GM18861 (cell line): ENCODE measurements at regions not wholly inside any gene's neighbourhood (a gene's known extent, or its start where the extent isn't known, plus 50 kb on each side); places are given as distances from the start of the nearest gene placed in this dataset.
A peak's percentile ranks its signal among the peaks of the same experiment; 100 is the strongest.

Experiments used
- ATAC-seq: cut with Tn5 transposase; IDR thresholded peaks from one replicate; pipeline ENCODE4 v1.9.1; 2021; ENCODE audit not compliant: unreplicated experiment

DNA sequence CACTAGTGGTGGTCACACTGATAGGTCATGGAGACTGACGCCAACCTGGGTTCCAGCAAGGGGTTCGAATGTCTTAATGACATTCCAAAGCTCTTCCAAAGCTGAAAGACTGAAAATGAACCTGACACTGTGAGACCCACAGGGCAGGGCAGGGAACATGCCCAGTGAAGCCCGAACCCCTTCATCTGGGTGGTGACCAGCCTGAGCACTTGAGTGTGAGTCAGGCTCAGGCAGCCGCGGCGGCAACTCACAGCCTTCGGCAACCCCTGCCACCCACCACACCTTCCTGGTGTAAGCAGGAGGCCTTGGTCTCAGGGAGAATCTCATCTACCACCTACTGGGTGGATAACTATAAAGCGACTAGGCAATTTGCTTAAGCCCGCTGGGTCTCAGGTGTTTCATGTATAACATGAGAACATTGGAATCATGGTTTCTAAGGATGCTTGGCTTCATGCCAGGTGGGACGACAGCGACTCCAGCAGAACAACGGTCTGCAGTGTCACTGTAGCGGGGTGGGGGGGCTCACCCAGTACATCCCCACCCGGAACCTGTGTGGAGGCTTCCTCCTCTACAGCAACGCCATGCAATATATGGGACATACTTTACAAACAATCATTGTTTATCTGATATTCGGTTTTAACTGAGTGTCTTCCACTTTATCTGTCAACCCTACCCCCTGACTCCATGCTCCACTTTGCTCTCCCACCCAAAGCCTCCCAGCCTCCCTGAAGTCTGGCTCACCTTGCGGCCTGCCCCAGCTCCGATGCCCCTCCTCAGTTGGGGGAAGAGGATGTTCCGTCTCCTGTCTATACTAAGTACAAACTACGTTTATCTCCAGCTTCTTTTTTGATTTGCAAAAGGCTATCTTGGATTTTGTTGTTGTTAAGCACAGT lies 125.0 kb upstream of the MEF2A start:
- ATAC-seq: no peak

DNA sequence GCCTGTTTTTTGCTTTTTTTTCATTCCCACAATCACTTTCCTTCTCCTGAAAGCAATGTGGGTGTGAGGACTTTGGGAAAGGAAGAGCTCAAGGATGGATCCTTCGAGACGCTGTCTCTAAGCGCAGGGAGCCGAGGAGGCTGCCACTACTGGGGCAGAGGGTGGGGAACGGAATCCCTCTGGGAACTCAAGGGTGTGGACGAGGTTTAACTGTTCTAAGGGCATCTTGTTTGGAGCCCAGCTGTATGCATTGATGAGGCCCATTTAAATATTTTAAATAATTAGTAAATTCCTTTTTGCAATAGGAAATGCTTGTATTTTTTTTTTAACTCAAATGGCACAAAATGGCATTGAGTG lies 124.4 kb upstream of the MEF2A start:
- ATAC-seq: no peak

DNA sequence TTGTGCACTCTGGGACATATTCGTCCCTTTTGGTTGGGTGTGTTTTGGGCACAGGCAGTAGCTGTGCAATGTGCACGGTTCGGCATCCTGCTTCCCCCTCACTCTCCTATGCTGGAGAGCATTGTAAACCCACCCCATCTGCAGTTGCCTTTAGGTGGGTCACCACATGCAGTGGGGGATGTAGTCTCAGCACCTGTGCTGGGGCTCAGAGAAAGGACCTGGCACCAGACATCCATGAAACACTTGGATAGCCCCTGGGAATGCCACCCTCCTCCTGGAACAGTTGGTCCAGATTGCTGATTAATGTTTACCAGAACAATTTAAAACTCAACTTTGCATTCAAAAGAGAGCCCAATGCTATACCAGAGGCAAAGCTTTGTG lies 123.9 kb upstream of the MEF2A start:
- ATAC-seq: no peak

DNA sequence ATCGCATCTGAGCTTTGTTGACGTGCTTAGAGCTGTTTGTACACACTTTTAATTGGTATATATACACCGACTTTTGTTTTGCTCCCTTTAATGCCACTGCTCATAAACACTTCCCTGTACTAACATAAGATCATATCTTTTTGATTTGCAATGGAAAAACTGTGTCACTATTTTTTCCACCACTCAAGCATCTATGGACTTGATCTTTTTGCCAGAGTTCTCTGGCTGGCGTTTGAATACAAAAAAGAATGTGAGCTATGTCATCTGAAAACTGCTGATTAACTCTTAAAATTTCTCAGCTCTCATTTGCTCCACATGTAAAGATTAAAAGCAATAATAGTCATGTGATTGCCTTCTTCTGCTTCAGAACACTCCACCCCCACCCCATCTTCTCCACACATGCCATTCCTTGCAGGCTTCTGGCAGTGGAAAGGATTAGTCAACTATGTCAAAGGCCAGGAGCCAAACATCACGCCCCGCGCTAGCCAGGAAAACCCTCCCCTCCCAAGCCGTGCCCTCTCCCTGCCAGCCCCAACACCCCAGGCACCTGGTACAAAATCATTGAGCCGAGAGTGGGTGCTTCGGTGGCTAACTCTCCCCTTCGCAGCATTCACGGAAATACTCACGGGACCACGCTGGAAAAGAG lies 123.4 kb upstream of the MEF2A start:
- ATAC-seq: no peak

DNA sequence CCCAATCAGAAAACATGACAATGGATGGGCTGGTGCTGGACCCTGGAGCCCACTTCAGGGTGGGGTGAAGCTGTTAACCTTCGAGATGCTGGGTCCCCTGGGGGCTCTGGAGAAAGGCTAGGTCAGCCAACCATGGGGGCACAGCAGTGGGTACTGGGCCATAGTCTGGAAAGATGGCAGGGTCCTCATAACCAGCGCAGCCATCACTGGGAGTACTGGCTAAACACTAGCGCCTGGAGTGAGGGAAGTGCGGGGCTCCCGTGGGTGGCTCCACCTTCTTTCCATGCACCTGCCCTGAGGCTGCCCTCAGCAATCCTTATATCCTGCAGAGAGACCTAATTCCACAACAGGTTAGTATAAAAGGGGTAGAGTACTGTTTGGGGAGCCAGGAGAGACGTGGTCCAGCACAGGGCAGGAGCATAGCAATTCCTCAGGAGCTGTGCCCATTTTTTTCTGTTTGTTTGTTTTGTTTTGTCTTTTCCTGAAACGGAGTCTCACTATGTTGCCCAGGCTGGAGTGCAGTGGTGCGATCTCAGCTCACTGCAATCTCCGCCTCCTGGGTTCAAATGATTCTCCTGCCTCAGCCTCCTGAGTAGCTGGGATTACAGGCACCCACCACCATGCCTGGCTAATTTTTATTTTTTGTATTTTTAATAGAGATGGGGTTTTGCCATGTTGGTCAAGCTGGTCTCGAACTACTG lies 122.6 kb upstream of the MEF2A start:
- no peak for ATAC-seq

DNA sequence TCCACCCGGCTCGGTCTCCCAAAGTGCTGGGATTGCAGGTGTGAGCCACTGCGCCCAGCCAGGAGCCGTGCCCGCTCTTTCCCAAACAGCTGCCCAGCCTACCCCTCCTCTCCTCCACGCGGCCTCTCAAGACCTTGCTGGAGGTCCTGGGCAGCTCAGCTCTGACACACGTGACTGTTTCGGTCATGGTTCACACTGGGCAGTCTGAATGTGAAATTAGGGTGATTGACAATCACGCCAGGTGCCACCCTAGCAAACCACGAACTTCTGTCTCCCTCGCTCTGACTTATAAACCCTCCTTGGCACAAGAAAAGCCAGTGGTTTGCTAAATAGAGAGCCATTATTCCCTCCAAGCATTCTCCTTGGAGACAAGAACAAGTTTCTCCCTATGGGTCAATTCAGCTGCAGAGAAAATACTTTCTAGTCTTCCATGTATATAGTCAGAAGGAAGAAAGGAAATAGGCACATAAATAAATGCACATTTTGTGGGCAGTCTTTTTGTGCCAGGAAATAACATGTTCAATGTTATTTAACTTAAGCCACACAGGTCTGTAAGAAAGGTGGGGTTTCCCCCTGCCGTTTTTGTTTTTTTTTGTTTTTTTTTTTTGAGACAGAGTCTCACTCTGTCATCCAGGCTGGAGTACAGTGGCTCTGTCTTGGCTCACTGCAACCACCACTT lies 121.9 kb upstream of the MEF2A start:
- no peak for ATAC-seq

DNA sequence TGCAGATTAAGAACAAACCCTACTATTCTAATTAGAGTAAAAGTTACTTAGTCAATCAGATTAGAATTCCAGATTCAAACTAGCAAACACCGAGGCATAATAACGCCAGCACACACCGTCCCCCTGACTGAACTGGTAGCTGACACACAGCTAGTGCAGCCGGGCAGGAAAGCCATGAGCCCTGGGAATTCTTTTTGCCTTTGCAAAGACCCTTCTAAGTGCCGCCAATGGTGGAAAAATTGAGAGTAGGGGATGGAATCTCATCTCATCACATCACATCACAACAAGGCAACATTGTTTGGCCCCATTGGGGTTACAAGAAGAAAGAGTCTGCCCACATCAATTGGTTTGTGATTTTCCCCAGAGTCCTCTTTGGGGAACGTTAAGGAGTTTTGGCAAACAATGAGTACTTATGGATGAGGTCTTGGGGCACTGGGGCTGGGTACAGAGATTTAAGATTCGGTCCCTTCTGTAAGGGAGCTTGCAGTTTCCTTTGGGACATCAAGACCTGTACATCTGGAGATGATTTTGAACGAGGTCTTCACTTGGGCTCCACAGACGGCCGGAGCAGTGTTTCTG lies 120.4 kb upstream of the MEF2A start:
- ATAC-seq: no peak

DNA sequence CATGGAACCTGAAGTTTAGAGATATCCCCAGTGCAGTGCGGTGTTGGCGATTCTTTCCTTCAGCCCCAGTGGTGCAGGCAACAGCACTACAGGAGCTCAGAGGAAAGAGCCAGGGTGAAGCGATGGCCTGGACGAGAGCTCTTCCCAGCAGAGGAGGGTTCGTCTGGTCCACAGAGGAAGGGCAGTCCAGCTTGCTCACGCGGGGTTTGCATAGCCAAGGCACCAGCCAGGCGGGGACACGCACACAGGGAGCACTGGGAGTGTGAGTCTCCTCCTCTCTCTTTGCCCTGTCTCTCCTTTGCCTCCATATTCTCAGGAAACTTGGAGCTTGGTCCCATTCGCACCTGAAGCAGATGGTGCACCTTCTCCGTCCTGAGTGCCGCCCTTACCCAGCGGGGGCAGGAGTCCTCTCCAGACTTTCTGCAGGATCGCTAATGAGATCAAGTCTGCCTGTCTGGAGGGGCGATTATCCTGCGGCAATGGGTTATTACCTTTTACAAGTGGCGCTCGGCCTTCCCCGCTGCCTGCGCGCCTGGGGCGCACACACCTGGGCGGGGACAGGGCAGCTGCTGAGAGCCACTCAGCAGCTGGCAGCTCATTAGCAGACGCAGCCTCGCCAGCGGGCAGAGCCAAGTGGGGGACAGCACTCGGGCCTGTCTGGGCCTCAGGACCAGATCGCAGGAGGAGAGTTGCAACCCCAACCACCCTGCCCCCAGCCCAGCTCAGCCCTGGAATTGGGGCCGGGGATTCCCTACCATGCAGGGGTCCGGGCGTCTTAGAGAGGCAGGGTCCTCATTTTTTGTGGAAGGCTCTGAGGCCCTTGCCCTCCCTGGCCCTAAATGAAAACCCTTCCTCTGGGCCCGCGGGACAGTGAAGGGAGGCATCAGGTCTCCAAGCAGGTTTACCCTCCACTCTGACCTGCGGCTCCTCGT lies 119.0 kb upstream of the MEF2A start:
- ATAC-seq: no peak

DNA sequence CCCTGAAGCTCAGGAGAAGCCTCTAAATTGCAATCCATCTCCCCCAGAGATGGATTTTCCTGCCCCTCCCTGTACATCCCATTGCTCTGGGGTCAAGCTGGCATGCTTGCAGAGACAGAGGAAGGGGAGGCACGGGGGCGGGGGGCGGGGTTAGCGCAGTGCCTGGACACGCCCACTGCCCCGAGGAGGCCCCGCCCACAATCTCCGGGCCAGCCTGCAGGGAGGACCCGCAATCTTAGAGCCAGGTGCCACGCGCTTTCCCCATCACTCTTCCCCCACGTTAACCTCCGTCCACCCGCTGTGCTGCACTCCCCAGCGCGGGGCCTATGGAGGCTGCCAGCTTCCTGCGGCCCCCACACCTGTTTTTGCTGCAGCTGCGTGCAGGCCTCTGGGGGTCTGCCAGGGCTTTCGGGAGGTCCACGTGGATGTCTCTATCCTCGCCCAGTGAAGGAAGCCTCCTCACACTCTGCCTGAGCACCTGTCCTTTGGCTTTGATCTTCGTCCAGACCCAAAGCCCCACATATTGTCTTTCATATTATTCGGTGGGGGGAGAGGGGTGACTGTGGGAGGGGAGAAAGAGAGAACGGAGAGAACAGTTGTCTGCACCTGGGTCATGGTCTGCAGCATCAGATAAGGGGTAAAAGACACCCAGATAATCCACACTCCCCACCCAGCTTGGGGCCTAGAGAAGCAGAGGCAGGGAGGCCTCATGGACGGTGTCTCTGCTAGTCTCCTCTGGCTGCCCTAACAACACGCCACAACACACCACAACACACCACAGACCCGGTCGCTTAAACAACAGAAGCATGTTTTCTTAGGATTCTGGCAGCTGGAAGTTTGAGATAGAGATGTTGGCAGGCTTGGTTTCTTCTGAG lies 118.0 kb upstream of the MEF2A start:
- no peak for ATAC-seq

DNA sequence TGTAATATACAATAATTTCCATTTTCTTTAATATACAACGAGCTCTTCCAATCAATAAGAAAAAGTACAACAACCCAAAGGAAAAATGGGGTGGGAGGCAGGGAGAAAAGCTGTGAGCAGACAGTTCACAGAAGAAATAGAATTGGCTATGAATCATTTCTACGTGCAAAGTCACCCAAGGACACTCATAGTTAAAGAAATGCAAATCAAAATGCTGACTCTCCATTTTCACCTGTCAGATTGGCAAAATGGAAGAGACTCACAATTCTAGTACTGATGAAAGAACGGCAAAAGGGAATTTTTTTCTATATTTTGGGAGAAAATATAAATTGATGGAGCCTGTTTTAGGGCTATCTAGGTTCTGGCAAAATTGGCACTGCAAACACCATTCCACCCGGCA lies 116.3 kb upstream of the MEF2A start:
- no peak for ATAC-seq

DNA sequence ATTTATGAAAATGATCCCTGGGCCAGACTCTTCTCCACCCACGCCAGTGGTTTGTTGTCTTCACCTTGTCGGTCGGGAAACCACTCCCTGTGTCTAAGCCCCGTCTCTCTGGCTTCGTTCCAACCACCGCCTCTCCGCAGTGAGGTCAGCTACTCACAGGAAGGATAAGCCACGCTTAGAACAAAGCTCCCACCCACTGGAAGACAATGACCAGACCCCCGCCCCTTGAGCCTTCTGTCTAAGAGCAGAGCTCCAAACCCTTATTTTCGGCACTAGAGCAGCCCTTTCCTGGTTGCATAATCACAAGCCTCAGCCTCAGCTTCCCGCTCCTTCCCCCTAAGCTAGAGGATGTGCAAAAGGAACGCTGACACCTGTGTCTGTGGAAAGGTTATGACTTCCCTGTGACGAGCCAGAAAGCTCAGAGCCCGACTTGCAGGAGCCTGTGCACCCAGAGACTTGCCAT lies 114.9 kb upstream of the MEF2A start:
- ATAC-seq: no peak

DNA sequence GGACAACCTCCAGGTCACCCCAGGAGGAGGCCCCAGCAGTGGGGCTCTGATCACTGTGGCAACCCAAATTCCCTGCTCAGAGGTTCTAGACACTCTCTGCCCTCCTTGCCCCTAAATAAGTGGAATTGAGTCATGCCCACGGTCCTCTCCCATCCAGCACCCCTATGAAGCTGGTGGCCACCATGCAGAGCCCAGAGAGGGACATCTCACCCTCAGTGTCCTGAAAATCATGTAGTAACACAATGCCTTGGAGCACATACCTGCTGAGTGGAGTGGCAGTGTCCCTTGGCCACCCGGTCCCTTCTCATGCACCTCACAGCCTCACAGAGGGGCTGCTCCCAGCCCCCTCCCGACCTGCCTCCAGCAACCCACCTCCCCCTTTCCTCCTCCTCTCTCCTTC lies 114.3 kb upstream of the MEF2A start:
- ATAC-seq: no peak

DNA sequence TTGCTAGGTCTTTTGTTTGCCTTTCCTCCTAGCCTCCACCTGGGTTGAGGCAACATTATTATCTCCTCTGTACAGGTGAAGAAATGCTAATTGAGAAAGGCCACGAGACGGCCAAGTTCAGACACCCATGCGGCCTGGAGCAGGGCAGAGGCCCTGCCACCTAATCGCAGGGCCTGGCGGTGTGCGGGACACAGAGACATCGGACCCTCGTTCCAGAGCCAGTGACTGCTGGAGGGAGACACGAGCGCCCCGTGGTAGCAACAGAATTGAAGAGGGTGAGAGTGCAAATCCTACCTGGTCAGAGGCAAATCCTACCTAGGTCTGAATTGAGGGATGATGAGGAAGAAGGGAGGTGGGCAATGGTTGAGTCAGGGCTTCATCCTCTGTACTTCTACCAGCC lies 113.8 kb upstream of the MEF2A start:
- ATAC-seq: no peak

DNA sequence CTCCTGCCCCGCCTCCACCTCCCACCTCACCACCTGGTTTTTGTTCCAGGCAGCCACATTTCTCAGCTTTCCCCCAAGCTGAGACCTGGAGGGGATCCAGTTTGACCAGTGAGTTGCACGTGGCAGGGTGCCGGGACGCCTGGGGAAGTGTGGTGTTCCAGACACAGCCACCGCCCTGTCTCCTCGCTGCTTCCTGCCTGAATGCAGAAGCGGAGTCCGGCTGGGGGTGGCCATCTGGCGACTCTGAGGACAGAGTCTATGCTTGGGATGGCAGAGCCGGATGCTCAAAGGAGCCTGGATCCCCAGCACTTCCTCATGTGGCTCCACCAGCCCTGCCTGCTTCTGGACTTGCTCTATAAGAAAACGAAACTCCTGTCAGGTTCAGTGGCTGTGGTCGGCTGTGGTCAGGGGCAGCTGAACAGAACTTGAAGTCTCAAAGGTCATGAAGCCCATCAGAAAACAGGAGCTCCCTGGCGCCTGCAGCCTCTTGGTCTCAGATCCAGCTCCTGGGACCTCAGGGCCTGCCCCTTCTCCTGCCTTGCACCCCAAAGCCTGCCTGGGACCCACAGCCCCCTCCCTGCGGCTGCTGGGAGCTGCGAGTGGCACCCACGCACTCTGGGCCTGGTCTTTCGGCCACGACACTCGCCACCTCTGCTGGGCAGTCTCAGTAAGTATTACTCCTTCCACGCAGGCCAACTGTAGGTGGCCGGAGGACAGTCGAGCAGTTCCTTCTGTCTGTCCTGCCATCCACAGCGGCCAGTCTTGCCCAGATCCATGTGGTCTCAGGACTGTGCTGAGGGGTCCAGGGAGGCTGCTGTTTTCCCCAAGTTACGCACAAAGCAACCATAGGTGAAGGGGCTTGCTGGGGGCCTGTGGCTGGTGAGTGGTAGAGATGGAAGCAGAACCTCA lies 112.8 kb upstream of the MEF2A start:
- peak; percentile 87 for ATAC-seq

DNA sequence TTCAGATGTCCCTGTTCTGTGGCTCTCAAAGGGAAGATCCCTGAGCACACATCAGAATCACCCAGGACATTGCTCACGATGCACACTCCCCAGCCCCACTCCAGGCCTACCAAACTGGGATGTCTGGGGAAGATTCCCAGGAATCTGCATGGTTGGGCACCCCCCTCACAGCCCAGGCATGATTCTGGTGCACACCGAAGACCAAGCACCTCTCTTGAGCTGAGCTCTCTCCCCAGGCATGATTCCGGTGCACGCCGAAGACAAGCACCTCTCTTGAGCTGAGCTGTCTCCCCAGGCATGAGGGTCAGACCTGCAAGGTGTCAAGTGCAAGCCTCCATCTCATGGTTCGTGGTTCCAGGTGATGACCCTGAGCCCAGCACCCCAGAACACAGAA lies 112.2 kb upstream of the MEF2A start:
- ATAC-seq: no peak

DNA sequence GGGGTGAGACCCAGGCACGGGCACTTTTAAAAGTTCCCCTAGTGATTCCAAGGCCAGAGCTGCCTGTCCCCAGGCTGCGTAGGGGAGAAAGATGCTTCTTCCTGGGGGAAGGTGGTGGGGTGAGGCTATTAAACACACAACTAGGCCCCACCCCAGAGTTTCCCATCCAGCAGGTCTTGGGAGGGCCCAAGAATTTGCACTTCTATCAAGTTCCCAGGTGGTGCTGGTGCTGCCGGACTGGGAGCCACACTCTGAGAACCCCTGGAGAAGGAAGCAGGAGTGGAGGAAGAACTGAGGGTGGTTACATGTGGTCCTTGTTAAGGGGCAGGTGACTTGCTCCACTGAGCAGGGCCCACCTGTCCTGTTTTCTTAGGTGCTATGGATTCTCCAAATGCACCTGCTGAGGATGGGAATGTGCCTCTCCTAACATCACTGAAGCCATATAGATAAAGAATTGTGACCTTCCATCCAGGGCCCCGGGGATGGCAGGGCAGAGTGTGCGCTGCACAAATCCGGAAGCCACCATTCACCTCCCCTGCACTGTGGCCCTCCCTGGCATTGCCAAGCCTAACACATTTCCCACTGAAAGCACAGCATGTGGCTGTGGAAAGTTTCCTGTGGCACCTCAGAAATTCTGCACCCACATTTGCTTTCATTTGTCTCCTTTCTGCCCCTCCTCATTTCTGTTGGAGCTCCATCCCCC lies 111.5 kb upstream of the MEF2A start:
- no peak for ATAC-seq
